HG03442 (cell line): ENCODE measurements at regions not wholly inside any gene's neighbourhood (a gene's known extent, or its start where the extent isn't known, plus 50 kb on each side); places are given as distances from the start of the nearest gene placed in this dataset.
"Not testable (repeated sequence)": the region's sequence is repeated elsewhere in the genome, so short reads cannot be mapped to it uniquely, and the experiment has no call there.

ENCODE experiments used
- ATAC-seq: cut with Tn5 transposase; IDR thresholded peaks from one replicate; pipeline ENCODE4 v1.9.1; 2021; ENCODE audit warnings: mild to moderate bottlenecking, moderate library complexity; ENCODE audit not compliant: unreplicated experiment

GRCh38 chr5:91494447-91494996, 111.4 kb upstream of the ARRDC3 start:
- no peak for ATAC-seq

- ATAC-seq = no peak
These were observed 110.0 kb upstream of the ARRDC3 start for GRCh38 chr5:91493086-91493485.

- no peak for ATAC-seq
These were observed 108.1 kb upstream of the ARRDC3 start for GRCh38 chr5:91491229-91491628.

- ATAC-seq = no peak
These were observed 107.2 kb upstream of the ARRDC3 start for GRCh38 chr5:91490316-91490715.

- ATAC-seq = no peak
These were observed 104.3 kb upstream of the ARRDC3 start for GRCh38 chr5:91487420-91487819.

GRCh38 chr5:91486638-91487037, 103.5 kb upstream of the ARRDC3 start:
- ATAC-seq = no peak

- ATAC-seq = no peak
These were observed 101.5 kb upstream of the ARRDC3 start for GRCh38 chr5:91484662-91485061.

GRCh38 chr5:91479376-91479775, 96.3 kb upstream of the ARRDC3 start:
- ATAC-seq = not testable (repeated sequence)

GRCh38 chr5:91478096-91478495, 95.0 kb upstream of the ARRDC3 start:
- ATAC-seq = no peak

- no peak for ATAC-seq
These were observed 94.3 kb upstream of the ARRDC3 start for GRCh38 chr5:91477408-91477807.

- no peak for ATAC-seq
These were observed 91.1 kb upstream of the ARRDC3 start for GRCh38 chr5:91474201-91474600.

GRCh38 chr5:91472631-91473030, 89.5 kb upstream of the ARRDC3 start:
- ATAC-seq = no peak

GRCh38 chr5:91469517-91470165, 86.5 kb upstream of the ARRDC3 start:
- ATAC-seq = no peak

- ATAC-seq = no peak
These were observed 85.7 kb upstream of the ARRDC3 start for GRCh38 chr5:91468651-91469422.

GRCh38 chr5:91464886-91465646, 81.9 kb upstream of the ARRDC3 start:
- ATAC-seq = no peak

GRCh38 chr5:91457681-91458058, 74.6 kb upstream of the ARRDC3 start:
- ATAC-seq = no peak

- ATAC-seq = no peak
These were observed 74.0 kb upstream of the ARRDC3 start for GRCh38 chr5:91456928-91457680.

GRCh38 chr5:91449083-91449482, 66.0 kb upstream of the ARRDC3 start:
- no peak for ATAC-seq

GRCh38 chr5:91448079-91448478, 65.0 kb upstream of the ARRDC3 start:
- ATAC-seq = not testable (repeated sequence)

- ATAC-seq = not testable (repeated sequence)
These were observed 63.8 kb upstream of the ARRDC3 start for GRCh38 chr5:91446880-91447279.
